ENCODE measurements at regions not wholly inside any gene's neighbourhood (a gene's known extent, or its start where the extent isn't known, plus 50 kb on each side); places are given as distances from the start of the nearest gene placed in this dataset.
"Not testable (repeated sequence)": the region's sequence is repeated elsewhere in the genome, so short reads cannot be mapped to it uniquely, and the experiment has no call there.

- Histone ChIP-seq H3K36me3 (no peaks in the 10 kb centered on the region), H3K27ac (no peak overlapping the region), H3K4me3 (no peak overlapping the region), H3K9me3 (no peaks in the 10 kb centered on the region), H3K4me1 (no peaks in the 10 kb centered on the region), H3K27me3 (no peaks in the 10 kb centered on the region)
- no peak for ATAC-seq
- no peak for TF ChIP-seq CTCF (IDR thresholded peaks at IDR 0.05 in 4 of 5, conservative IDR thresholded peaks at IDR 0.05 in 1 of 5)
- no peak for TF ChIP-seq POLR2A (IDR thresholded peaks at IDR 0.05)
- intact Hi-C loops (cut with DNase I; ENCODE audit: low total_unique reads) (no loop called here), in situ Hi-C loops (cut with MboI; ENCODE audit: low sequenced_read_pairs in 4 of 4) (no loop called here)
- DNase-seq, result no peak
These were observed 80.9 kb upstream of the KYNU start for GRCh38 chr2:142796588-142796987.

- in situ Hi-C loops (cut with MboI; ENCODE audit: low sequenced_read_pairs in 4 of 4) (no loop called here), intact Hi-C loops (cut with DNase I; ENCODE audit: low total_unique reads) (no loop called here)
- Histone ChIP-seq H3K4me3 (no peak overlapping the region), H3K4me1 (no peaks in the 10 kb centered on the region), H3K36me3 (no peaks in the 10 kb centered on the region), H3K27me3 (no peaks in the 10 kb centered on the region), H3K9me3 (no peaks in the 10 kb centered on the region), H3K27ac (no peak overlapping the region)
- no peak for TF ChIP-seq POLR2A (IDR thresholded peaks at IDR 0.05)
- TF ChIP-seq CTCF (IDR thresholded peaks at IDR 0.05 in 4 of 5, conservative IDR thresholded peaks at IDR 0.05 in 1 of 5), result no peak
- ATAC-seq (no peak), DNase-seq (no peak)
These were observed 81.3 kb upstream of the KYNU start for GRCh38 chr2:142796161-142796560.

GRCh38 chr2:142794850-142795249, 82.6 kb upstream of the KYNU start:
- no peak overlapping the region for H3K27ac ChIP-seq
- TF ChIP-seq CTCF (IDR thresholded peaks at IDR 0.05 in 4 of 5, conservative IDR thresholded peaks at IDR 0.05 in 1 of 5) (no peak), POLR2A (IDR thresholded peaks at IDR 0.05) (no peak)
- in situ Hi-C loops (cut with MboI; ENCODE audit: low sequenced_read_pairs in 4 of 4) (no loop called here), intact Hi-C loops (cut with DNase I; ENCODE audit: low total_unique reads) (no loop called here)
- H3K4me3 ChIP-seq, result no peak overlapping the region
- DNase-seq, result no peak
- no peaks in the 10 kb centered on the region for H3K4me1 ChIP-seq
- H3K9me3 ChIP-seq, result no peaks in the 10 kb centered on the region
- H3K36me3 ChIP-seq, result no peaks in the 10 kb centered on the region
- no peak for ATAC-seq
- H3K27me3 ChIP-seq, result no peaks in the 10 kb centered on the region

GRCh38 chr2:142792328-142792727, 85.1 kb upstream of the KYNU start:
- H3K9me3 ChIP-seq; in situ Hi-C loops (cut with MboI; ENCODE audit: low sequenced_read_pairs in 4 of 4); H3K4me3 ChIP-seq; H3K27ac ChIP-seq; H3K36me3 ChIP-seq; H3K27me3 ChIP-seq; ATAC-seq; H3K4me1 ChIP-seq; DNase-seq; intact Hi-C loops (cut with DNase I; ENCODE audit: low total_unique reads): not testable (repeated sequence)

DNA sequence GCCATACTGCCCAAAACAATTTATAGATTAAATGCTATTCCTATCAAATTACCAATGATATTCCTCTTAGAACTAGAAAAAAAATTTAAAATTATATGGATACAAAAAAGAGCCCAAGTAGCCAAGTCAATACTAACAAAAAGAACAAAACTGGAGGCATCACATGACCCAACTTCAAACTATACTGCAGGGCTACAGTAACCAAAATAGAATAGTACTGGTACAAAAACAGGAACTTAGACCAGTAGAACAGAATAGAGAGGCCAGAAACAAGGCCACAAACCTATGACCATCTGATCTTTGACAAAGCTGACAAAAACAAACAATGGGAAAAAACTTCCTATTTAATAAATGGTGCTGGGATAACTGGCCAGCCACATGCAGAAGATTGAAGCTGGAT, 86.1 kb upstream of the KYNU start:
- no peaks in the 10 kb centered on the region for H3K9me3 ChIP-seq
- intact Hi-C loops (cut with DNase I; ENCODE audit: low total_unique reads) (no loop called here), in situ Hi-C loops (cut with MboI; ENCODE audit: low sequenced_read_pairs in 4 of 4) (no loop called here)
- H3K4me1 ChIP-seq, result no peaks in the 10 kb centered on the region
- H3K27ac ChIP-seq, result no peak overlapping the region
- ATAC-seq (no peak), DNase-seq (no peak)
- no peaks in the 10 kb centered on the region for H3K27me3 ChIP-seq
- TF ChIP-seq CTCF (IDR thresholded peaks at IDR 0.05 in 4 of 5, conservative IDR thresholded peaks at IDR 0.05 in 1 of 5), result no peak
- TF ChIP-seq POLR2A (IDR thresholded peaks at IDR 0.05), result no peak
- no peak overlapping the region for H3K4me3 ChIP-seq
- no peaks in the 10 kb centered on the region for H3K36me3 ChIP-seq

All from gastrocnemius medialis (tissue), 4 donors.